CD14-positive monocyte (primary cell): ENCODE measurements at regions not wholly inside any gene's neighbourhood (a gene's known extent, or its start where the extent isn't known, plus 50 kb on each side); places are given as distances from the start of the nearest gene placed in this dataset.

ENCODE experiments used
- DNase-seq, 3 donors: peaks; one replicate each; pipeline ENCODE4 v3.0.0-alpha.2; 2011 to 2022
- H2AFZ ChIP-seq: 2 replicates; pipeline ENCODE4 v1.6.0; 2012; ENCODE audit warnings: mild to moderate bottlenecking, low read depth, low read length, inconsistent platforms; ENCODE audit not compliant: insufficient read depth, poor library complexity, severe bottlenecking
- H3K27ac ChIP-seq, 2 donors: 1 replicate in 1 of 2; 2 replicates in 1 of 2; pipeline ENCODE4 v1.5.1; 2012 to 2013; ENCODE audit warnings: low read length in 2 of 2, control low read depth in 1 of 2, inconsistent platforms in 1 of 2, low read depth in 1 of 2, mild to moderate bottlenecking in 1 of 2
- H3K27me3 ChIP-seq, 2 donors: one replicate each; pipeline versions ENCODE4 v1.6.0 to v1.6.1; 2011 to 2013; ENCODE audit warnings: low read length in 2 of 2; ENCODE audit not compliant: control insufficient read depth in 2 of 2, insufficient read depth in 2 of 2
- H3K36me3 ChIP-seq, 2 donors: replicated peaks in 1 of 2; 1 replicate in 1 of 2; 2 replicates in 1 of 2; pipeline versions ENCODE4 v1.5.1 to v1.6.1; 2012 to 2013; ENCODE audit warnings: low read length in 2 of 2, control low read depth in 1 of 2, inconsistent platforms in 1 of 2, mild to moderate bottlenecking in 1 of 2; ENCODE audit not compliant: insufficient read depth in 2 of 2, control insufficient read depth in 1 of 2
- H3K4me1 ChIP-seq, 2 donors: 1 replicate in 1 of 2; 2 replicates in 1 of 2; pipeline versions ENCODE4 v1.5.1 to v1.6.1; 2012 to 2013; ENCODE audit warnings: low read length in 2 of 2, control low read depth in 1 of 2, inconsistent platforms in 1 of 2, mild to moderate bottlenecking in 1 of 2, moderate library complexity in 1 of 2; ENCODE audit not compliant: insufficient read depth in 2 of 2, control insufficient read depth in 1 of 2
- H3K4me2 ChIP-seq: replicated peaks from 2 replicates; pipeline ENCODE3; 2012; ENCODE audit warnings: low read length, moderate library complexity, mild to moderate bottlenecking; ENCODE audit not compliant: poor library complexity, severe bottlenecking; ENCODE audit errors: extremely low read depth
- H3K4me3 ChIP-seq, 3 experiments: fragments of 200-600 bp in 1 of 3; sonication (generic) in 1 of 3; replicated peaks in 1 of 3; 1 replicate in 2 of 3; 2 replicates in 1 of 3; pipeline ENCODE4 v1.5.1; 2011 to 2013; ENCODE audit warnings: low read length in 3 of 3, mild to moderate bottlenecking in 3 of 3, control low read depth in 2 of 3, low read depth in 2 of 3, inconsistent platforms in 1 of 3, moderate library complexity in 1 of 3
- H3K79me2 ChIP-seq: 2 replicates; pipeline ENCODE4 v1.6.0; 2012; ENCODE audit warnings: mild to moderate bottlenecking, control low read depth, inconsistent platforms, low read length, moderate library complexity; ENCODE audit not compliant: insufficient read depth
- H3K9ac ChIP-seq: 2 replicates; pipeline ENCODE4 v1.6.0; 2017; ENCODE audit warnings: low read length, mild to moderate bottlenecking; ENCODE audit not compliant: insufficient read depth, poor library complexity, severe bottlenecking
- H3K9me3 ChIP-seq, 2 donors: replicated peaks in 1 of 2; 1 replicate in 1 of 2; 2 replicates in 1 of 2; pipeline versions ENCODE4 v1.5.1 to v1.6.1; 2012 to 2013; ENCODE audit warnings: low read length in 2 of 2, control low read depth in 1 of 2; ENCODE audit not compliant: control insufficient read depth in 1 of 2, insufficient read depth in 1 of 2
- H4K20me1 ChIP-seq: 2 replicates; pipeline ENCODE4 v1.6.0; 2012; ENCODE audit warnings: mild to moderate bottlenecking, low read length, control low read depth, moderate library complexity; ENCODE audit not compliant: insufficient read depth
- H3K27ac Mint-ChIP-seq, 7 donors: one replicate each; pipeline ENCODE4 v1.8.0; 2020; ENCODE audit warnings: mild to moderate bottlenecking in 7 of 7, mixed read lengths in 7 of 7, moderate library complexity in 6 of 7, inconsistent platforms in 2 of 7
- H3K27me3 Mint-ChIP-seq, 3 donors: one replicate each; pipeline ENCODE4 v1.8.0; 2021 to 2022; ENCODE audit warnings: low read depth in 3 of 3, mild to moderate bottlenecking in 3 of 3, mixed read lengths in 3 of 3, moderate library complexity in 3 of 3, inconsistent platforms in 1 of 3
- H3K36me3 Mint-ChIP-seq, 2 donors: one replicate each; pipeline ENCODE4 v1.8.0; 2020; ENCODE audit warnings: mixed read lengths in 2 of 2, inconsistent platforms in 1 of 2, mild to moderate bottlenecking in 1 of 2
- H3K4me1 Mint-ChIP-seq: one replicate; pipeline ENCODE4 v1.8.0; 2020; ENCODE audit warnings: mild to moderate bottlenecking, mixed read lengths
- H3K4me3 Mint-ChIP-seq, 2 donors: one replicate each; pipeline ENCODE4 v1.8.0; 2020; ENCODE audit warnings: mild to moderate bottlenecking in 2 of 2, mixed read lengths in 2 of 2, moderate library complexity in 1 of 2
- H3K9me3 Mint-ChIP-seq, 7 donors: one replicate each; pipeline ENCODE4 v1.8.0; 2020 to 2022; ENCODE audit warnings: mixed read lengths in 7 of 7, mild to moderate bottlenecking in 6 of 7, moderate library complexity in 6 of 7, inconsistent platforms in 2 of 7
- WGBS: methylation state at CpG from one replicate; pipeline ENCODE4 v1.1.5; 2013; ENCODE audit warnings: missing lambda C conversion rate; ENCODE audit not compliant: insufficient coverage; 5-methylcytosine and 5-hydroxymethylcytosine counted together
- intact Hi-C, 2 donors: fragments of 100-400 bp; cut with micrococcal nuclease; formaldehyde crosslinking; loops; one replicate each; pipeline versions ENCODE4 v1.15.0 to v1.15.1; 2023
- TF ChIP-seq, protein P1 (sequence below): fragments of 200-600 bp; IDR thresholded peaks from one replicate; pipeline ENCODE4 v1.8.0; 2022; ENCODE audit warnings: antibody characterized with exemption, mild to moderate bottlenecking

DNA sequence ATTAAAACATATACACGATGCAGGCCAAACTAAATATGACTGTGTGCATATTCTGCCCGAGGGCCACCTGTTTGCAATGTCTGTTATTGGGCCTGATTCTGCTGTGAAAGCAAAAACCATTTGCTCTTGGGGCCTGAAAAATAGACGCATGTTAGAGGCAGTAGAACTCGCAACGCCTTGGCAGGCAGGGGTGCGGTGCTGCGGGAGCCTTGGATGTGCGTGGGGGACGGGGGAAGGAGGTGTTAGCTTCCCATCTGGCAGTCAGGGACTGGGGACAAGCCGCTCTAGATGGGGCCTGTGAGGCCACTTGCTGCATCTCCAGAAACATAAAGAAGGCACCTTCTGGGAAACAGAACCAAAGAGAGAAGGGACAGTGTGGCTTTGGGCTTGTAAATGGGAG, 216.3 kb downstream of the PHETA1 start:
- Histone ChIP-seq H3K27me3 (no peaks in the 10 kb centered on the region), H3K79me2 (no peaks in the 10 kb centered on the region), H3K4me1 (peaks cover 11 to 17% of the 10 kb centered on the region in 2 donors), H4K20me1 (no peaks in the 10 kb centered on the region), H3K4me2 (no peak overlapping the region), H2AFZ (no peak overlapping the region), H3K36me3 (no peaks in the 10 kb centered on the region), H3K4me3 (no peak overlapping the region), H3K27ac (no peak overlapping the region), H3K9ac (no peak overlapping the region), H3K9me3 (no peaks in the 10 kb centered on the region)
- Mint-ChIP-seq H3K27ac (peak overlapping the region in 1 of 7 donors; percentile 63), H3K36me3 (no peaks in the 10 kb centered on the region), H3K27me3 (peaks cover 0 to 3% (median 0%) of the 10 kb centered on the region in 3 donors), H3K9me3 (no peaks in the 10 kb centered on the region), H3K4me1 (peaks cover 28% of the 10 kb centered on the region), H3K4me3 (no peak overlapping the region)
- intact Hi-C loops, result loop anchor here in 1 of 2 donors (10.0 kb wide), 1 partner anchor 122 kb away; no protein-coding TSS in a partner anchor
- TF ChIP-seq, protein P1, sequence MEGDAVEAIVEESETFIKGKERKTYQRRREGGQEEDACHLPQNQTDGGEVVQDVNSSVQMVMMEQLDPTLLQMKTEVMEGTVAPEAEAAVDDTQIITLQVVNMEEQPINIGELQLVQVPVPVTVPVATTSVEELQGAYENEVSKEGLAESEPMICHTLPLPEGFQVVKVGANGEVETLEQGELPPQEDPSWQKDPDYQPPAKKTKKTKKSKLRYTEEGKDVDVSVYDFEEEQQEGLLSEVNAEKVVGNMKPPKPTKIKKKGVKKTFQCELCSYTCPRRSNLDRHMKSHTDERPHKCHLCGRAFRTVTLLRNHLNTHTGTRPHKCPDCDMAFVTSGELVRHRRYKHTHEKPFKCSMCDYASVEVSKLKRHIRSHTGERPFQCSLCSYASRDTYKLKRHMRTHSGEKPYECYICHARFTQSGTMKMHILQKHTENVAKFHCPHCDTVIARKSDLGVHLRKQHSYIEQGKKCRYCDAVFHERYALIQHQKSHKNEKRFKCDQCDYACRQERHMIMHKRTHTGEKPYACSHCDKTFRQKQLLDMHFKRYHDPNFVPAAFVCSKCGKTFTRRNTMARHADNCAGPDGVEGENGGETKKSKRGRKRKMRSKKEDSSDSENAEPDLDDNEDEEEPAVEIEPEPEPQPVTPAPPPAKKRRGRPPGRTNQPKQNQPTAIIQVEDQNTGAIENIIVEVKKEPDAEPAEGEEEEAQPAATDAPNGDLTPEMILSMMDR, result no peak
- no peak for DNase-seq
- WGBS, result 92% methylated on average over 10 of the region's 10 CpGs

DNA sequence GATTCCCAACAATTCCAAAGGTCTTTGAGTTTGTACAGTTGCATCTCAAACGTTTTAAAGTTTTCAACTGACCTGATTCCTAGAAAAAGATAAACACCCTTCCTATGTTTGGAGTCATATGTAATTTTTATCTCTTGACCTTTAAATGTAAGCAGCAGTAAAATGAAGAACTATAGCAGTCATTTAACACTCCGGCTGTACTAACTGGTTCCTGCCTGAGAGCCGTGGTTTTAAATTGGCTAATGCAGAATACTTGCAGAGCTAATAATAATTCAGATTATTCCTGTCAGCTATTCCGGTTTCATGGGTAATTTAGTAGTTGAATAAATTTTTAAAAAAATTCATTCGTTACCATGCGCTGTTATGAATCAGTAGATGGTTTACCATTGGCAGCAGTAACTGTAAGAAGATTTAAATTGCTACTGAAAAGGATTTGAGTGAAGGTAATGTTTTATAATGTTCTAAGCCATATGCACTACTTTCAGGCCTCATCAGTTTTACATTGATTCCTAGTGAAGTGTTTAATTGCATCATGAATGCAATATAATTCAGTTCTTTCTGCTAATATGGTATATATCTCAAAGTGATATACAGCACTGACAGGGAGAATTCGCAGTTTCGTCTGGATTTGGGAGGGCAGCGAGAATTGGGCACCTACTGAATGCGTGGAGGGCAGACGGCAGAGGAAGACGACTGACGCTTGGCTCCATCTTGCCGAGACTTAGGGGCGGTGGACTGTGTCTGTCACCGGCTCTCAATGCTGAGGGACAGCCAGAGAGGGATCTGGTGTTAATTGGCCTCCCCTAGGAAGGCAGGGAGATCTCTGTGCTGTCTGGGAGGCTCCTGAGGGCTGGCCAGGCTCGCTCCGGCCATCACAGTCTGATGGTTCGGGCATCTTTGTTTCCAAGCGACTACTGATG, 217.7 kb downstream of the PHETA1 start:
- TF ChIP-seq, protein P1, result no peak
- Histone ChIP-seq H3K9ac (no peak overlapping the region), H3K4me3 (no peak overlapping the region), H3K4me2 (peak overlapping the region; percentile 27), H3K27me3 (no peaks in the 10 kb centered on the region), H3K9me3 (no peaks in the 10 kb centered on the region), H3K79me2 (no peaks in the 10 kb centered on the region), H2AFZ (no peak overlapping the region), H3K36me3 (no peaks in the 10 kb centered on the region), H4K20me1 (no peaks in the 10 kb centered on the region), H3K4me1 (peaks cover 11 to 17% of the 10 kb centered on the region in 2 donors), H3K27ac (no peak overlapping the region)
- Mint-ChIP-seq H3K4me3 (no peak overlapping the region), H3K36me3 (no peaks in the 10 kb centered on the region), H3K9me3 (no peaks in the 10 kb centered on the region), H3K4me1 (peaks cover 28% of the 10 kb centered on the region), H3K27ac (peak overlapping the region in 1 of 7 donors; percentile 41), H3K27me3 (peaks cover 0 to 2% (median 1%) of the 10 kb centered on the region in 3 donors)
- 95% methylated on average over 14 of the region's 20 CpGs for WGBS
- intact Hi-C loops, result loop anchor here in 1 of 2 donors (10.0 kb wide), 1 partner anchor 124 kb away; no protein-coding TSS in a partner anchor
- DNase-seq, result peak in 1 of 3 donors; percentile 20
